Neural crest cell (in vitro differentiated cells): ENCODE measurements at regions not wholly inside any gene's neighbourhood (a gene's known extent, or its start where the extent isn't known, plus 50 kb on each side); places are given as distances from the start of the nearest gene placed in this dataset.

ENCODE experiments used
- DNase-seq: peaks from one replicate; pipeline ENCODE4 v3.0.0; 2021; ENCODE audit warnings: low read depth, mixed read lengths, low spot score
- H3K27ac Mint-ChIP-seq: one replicate; pipeline ENCODE4 v1.8.0; 2021; ENCODE audit warnings: mild to moderate bottlenecking, mixed read lengths; ENCODE audit not compliant: unreplicated experiment
- H3K27me3 Mint-ChIP-seq: 2 replicates; pipeline ENCODE4 v1.8.0; 2021; ENCODE audit warnings: low read depth, mild to moderate bottlenecking, mixed read lengths
- H3K36me3 Mint-ChIP-seq: 2 replicates; pipeline ENCODE4 v1.8.0; 2021; ENCODE audit warnings: low read depth, mild to moderate bottlenecking, mixed read lengths
- H3K4me1 Mint-ChIP-seq: 2 replicates; pipeline ENCODE4 v1.8.0; 2021; ENCODE audit warnings: mixed read lengths
- H3K4me3 Mint-ChIP-seq: one replicate; pipeline ENCODE4 v1.8.0; 2021; ENCODE audit warnings: mild to moderate bottlenecking, mixed read lengths
- H3K9me3 Mint-ChIP-seq: 2 replicates; pipeline ENCODE4 v1.8.0; 2021; ENCODE audit warnings: mixed read lengths
- CTCF ChIP-seq: fragments of 200-600 bp; sonication (generic); conservative IDR thresholded peaks from 2 replicates; pipeline ENCODE4 v1.5.0; 2021; ENCODE audit warnings: antibody characterized with exemption, mild to moderate bottlenecking

- Mint-ChIP-seq H3K36me3 (peaks cover 2% of the 10 kb centered on the region), H3K27ac (no peak overlapping the region), H3K27me3 (no peaks in the 10 kb centered on the region), H3K4me3 (no peak overlapping the region), H3K9me3 (peaks cover 7% of the 10 kb centered on the region), H3K4me1 (no peaks in the 10 kb centered on the region)
- DNase-seq = no peak
- no peak for TF ChIP-seq CTCF
Observed at GRCh38 chr13:83190020-83190419, 692.3 kb downstream of the SLITRK1 start.

- H3K4me3 Mint-ChIP-seq = no peak overlapping the region
- TF ChIP-seq CTCF = no peak
- H3K27ac Mint-ChIP-seq = no peak overlapping the region
- peaks cover 5% of the 10 kb centered on the region for H3K9me3 Mint-ChIP-seq
- no peaks in the 10 kb centered on the region for H3K27me3 Mint-ChIP-seq
- no peaks in the 10 kb centered on the region for H3K4me1 Mint-ChIP-seq
- H3K36me3 Mint-ChIP-seq = peaks cover 2% of the 10 kb centered on the region
- no peak for DNase-seq
Observed at GRCh38 chr13:83184819-83185218, 697.5 kb downstream of the SLITRK1 start.

GRCh38 chr13:83184150-83184475 is 698.2 kb downstream of the SLITRK1 start:
- no peaks in the 10 kb centered on the region for H3K27me3 Mint-ChIP-seq
- no peak overlapping the region for H3K27ac Mint-ChIP-seq
- no peaks in the 10 kb centered on the region for H3K4me1 Mint-ChIP-seq
- no peak for DNase-seq
- peaks cover 5% of the 10 kb centered on the region for H3K9me3 Mint-ChIP-seq
- peaks cover 2% of the 10 kb centered on the region for H3K36me3 Mint-ChIP-seq
- no peak overlapping the region for H3K4me3 Mint-ChIP-seq
- TF ChIP-seq CTCF = no peak

- H3K4me3 Mint-ChIP-seq = no peak overlapping the region
- no peaks in the 10 kb centered on the region for H3K27me3 Mint-ChIP-seq
- H3K36me3 Mint-ChIP-seq = peaks cover 2% of the 10 kb centered on the region
- H3K27ac Mint-ChIP-seq = no peak overlapping the region
- no peak for DNase-seq
- no peak for TF ChIP-seq CTCF
- H3K4me1 Mint-ChIP-seq = no peaks in the 10 kb centered on the region
- peaks cover 5% of the 10 kb centered on the region for H3K9me3 Mint-ChIP-seq
Observed at GRCh38 chr13:83183439-83184149, 698.7 kb downstream of the SLITRK1 start.

- DNase-seq = no peak
- H3K27ac Mint-ChIP-seq = no peak overlapping the region
- H3K4me3 Mint-ChIP-seq = no peak overlapping the region
- no peak for TF ChIP-seq CTCF
- no peaks in the 10 kb centered on the region for H3K4me1 Mint-ChIP-seq
- peaks cover 5% of the 10 kb centered on the region for H3K9me3 Mint-ChIP-seq
- H3K36me3 Mint-ChIP-seq = peaks cover 2% of the 10 kb centered on the region
- no peaks in the 10 kb centered on the region for H3K27me3 Mint-ChIP-seq
Observed at GRCh38 chr13:83182845-83183244, 699.4 kb downstream of the SLITRK1 start.

GRCh38 chr13:83178008-83178407 is 704.3 kb downstream of the SLITRK1 start:
- no peak for TF ChIP-seq CTCF
- Mint-ChIP-seq H3K4me1 (no peaks in the 10 kb centered on the region), H3K4me3 (no peak overlapping the region), H3K27ac (no peak overlapping the region), H3K27me3 (no peaks in the 10 kb centered on the region), H3K9me3 (peaks cover 3% of the 10 kb centered on the region), H3K36me3 (no peaks in the 10 kb centered on the region)
- DNase-seq = no peak
